Psoas muscle (tissue), 7 donors: ENCODE measurements at regions not wholly inside any gene's neighbourhood (a gene's known extent, or its start where the extent isn't known, plus 50 kb on each side); places are given as distances from the start of the nearest gene placed in this dataset.

Experiments
- ATAC-seq, 4 donors: fragments of 200-7000 bp; cut with Tn5 transposase; one replicate each; pipeline ENCODE4 v1.9.1; 2020; ENCODE audit warnings: moderate library complexity in 3 of 4, mild to moderate bottlenecking in 2 of 4
- DNase-seq, 2 donors: peaks; one replicate each; pipeline ENCODE4 v3.0.0-alpha.2; 2020
- H3K27ac ChIP-seq: fragments of 200-600 bp; one replicate; pipeline ENCODE4 v1.8.0; 2022
- H3K27me3 ChIP-seq, 3 donors: fragments of 200-600 bp in 1 of 3; one replicate each; pipeline versions ENCODE4 v1.6.1 to v1.8.0; 2013 to 2022; ENCODE audit warnings: low read length in 2 of 3, mild to moderate bottlenecking in 2 of 3, moderate library complexity in 1 of 3; ENCODE audit not compliant: insufficient read depth in 3 of 3
- H3K36me3 ChIP-seq, 2 donors: fragments of 200-600 bp in 1 of 2; one replicate each; pipeline versions ENCODE4 v1.6.1 to v1.8.0; 2013 to 2022; ENCODE audit warnings: low read depth in 1 of 2, mild to moderate bottlenecking in 1 of 2, moderate library complexity in 1 of 2; ENCODE audit not compliant: insufficient read depth in 1 of 2
- H3K4me1 ChIP-seq: fragments of 200-600 bp; one replicate; pipeline ENCODE4 v1.8.0; 2022
- H3K4me3 ChIP-seq: fragments of 200-600 bp; one replicate; pipeline ENCODE4 v1.8.0; 2022; ENCODE audit warnings: mild to moderate bottlenecking
- H3K9me3 ChIP-seq: fragments of 200-600 bp; one replicate; pipeline ENCODE4 v1.8.0; 2022
- WGBS, 3 donors: extraction: QIAGEN DNeasy Blood & Tissue Kit; methylation state at CpG; one replicate each; pipeline versions ENCODE4 v1.1.6 to v1.1.7; 2013; 5-methylcytosine and 5-hydroxymethylcytosine counted together
- intact Hi-C, 2 donors: fragments of 100-400 bp; cut with DNase I; formaldehyde crosslinking; loops; one replicate each; pipeline versions ENCODE4 v1.11.0 to v1.14.2; 2022
- TF ChIP-seq, protein P1 (sequence below): fragments of 200-600 bp; IDR thresholded peaks from one replicate; pipeline ENCODE4 v1.8.0; 2022; ENCODE audit warnings: antibody characterized with exemption
- donor health status: healthy with polysubstance abuse.
- donor health status: DM: no; HTN: no; CAD: no; lungs with moderate emphysema.
- donor health status: Bipolar disorder and iron deficiency.
- donor health status: healthy.
- donor health status: DM: yes; HTN: yes; CAD: no.
- donor health status: DM: no; HTN: no; CAD: no.
- donor health status: DM: yes; HTN: yes; CAD: no.

DNA sequence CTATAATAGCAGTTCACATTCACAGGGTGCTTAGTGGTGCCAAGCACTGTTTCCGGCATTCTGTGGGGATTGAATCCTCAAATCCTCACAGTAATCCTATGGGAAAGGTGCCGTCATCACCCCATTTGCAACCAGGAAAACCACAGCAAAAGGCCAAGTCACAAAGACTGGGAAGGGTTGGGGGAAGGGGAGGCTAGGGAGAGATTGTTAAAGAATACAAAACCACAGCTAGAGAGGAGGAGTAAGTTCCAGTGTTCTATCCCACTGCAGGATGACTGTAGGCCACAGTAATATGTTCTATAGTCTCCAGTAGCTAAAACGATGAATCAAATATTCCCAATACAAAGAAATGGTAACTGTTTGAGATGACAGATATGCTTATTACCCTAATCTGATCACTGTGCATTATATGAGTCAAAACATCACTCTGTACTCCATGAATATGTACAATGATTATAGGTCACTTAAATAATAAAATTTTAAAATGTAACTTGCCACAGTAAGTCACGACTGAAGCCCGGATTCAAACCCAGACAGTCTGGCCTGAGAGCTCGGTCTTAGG, 256.8 kb downstream of the TOMM20 start:
- ATAC-seq (no peak), DNase-seq (no peak)
- Histone ChIP-seq H3K4me3 (no peak overlapping the region), H3K9me3 (no peaks in the 10 kb centered on the region), H3K27me3 (no peaks in the 10 kb centered on the region), H3K27ac (no peak overlapping the region), H3K36me3 (no peaks in the 10 kb centered on the region), H3K4me1 (peaks cover 35% of the 10 kb centered on the region)
- intact Hi-C loops, result no loop called here
- TF ChIP-seq, protein P1, sequence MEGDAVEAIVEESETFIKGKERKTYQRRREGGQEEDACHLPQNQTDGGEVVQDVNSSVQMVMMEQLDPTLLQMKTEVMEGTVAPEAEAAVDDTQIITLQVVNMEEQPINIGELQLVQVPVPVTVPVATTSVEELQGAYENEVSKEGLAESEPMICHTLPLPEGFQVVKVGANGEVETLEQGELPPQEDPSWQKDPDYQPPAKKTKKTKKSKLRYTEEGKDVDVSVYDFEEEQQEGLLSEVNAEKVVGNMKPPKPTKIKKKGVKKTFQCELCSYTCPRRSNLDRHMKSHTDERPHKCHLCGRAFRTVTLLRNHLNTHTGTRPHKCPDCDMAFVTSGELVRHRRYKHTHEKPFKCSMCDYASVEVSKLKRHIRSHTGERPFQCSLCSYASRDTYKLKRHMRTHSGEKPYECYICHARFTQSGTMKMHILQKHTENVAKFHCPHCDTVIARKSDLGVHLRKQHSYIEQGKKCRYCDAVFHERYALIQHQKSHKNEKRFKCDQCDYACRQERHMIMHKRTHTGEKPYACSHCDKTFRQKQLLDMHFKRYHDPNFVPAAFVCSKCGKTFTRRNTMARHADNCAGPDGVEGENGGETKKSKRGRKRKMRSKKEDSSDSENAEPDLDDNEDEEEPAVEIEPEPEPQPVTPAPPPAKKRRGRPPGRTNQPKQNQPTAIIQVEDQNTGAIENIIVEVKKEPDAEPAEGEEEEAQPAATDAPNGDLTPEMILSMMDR, result no peak
- 90 to 95% (median 93%) methylated on average over 6 of the region's 6 CpGs for WGBS, 3 donors

DNA sequence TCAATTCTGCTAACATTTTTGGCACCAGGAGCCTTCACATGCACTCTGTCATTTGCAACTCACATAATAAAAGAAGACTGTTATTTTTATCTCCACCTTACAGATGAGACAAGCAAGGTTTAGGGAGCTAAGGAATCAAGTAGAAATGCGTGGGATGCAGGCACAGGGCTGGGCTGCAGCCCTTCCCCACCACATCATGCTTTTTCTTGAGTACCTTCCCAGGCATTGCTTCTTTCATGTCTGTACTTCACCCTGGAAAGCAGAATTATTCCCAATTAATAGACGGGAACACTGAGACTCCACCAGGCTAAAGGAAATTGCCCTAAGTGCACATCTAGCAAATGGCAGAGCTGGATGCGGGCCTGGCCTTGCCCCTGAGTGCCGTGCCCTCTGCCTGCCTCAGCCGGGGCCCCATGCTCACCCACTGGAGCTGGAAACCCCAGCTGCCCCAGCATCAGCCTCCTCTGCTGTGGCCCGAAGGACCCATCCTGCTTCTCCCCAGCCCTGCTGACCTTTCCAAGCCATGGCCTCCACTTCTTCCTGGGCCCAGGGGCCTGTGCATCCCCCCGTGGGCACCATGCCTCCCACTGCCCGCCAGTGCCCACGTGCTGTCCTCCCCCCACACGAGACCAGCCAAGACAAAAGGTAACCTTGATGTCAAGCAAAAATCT, 257.5 kb downstream of the TOMM20 start:
- no peak for ATAC-seq
- H3K27me3 ChIP-seq, result no peaks in the 10 kb centered on the region
- H3K4me3 ChIP-seq, result no peak overlapping the region
- H3K36me3 ChIP-seq, result no peaks in the 10 kb centered on the region
- TF ChIP-seq, protein P1, result no peak
- H3K4me1 ChIP-seq, result peaks cover 36% of the 10 kb centered on the region
- H3K9me3 ChIP-seq, result no peaks in the 10 kb centered on the region
- DNase-seq, result no peak
- WGBS, 3 donors, result 87 to 94% (median 89%) methylated on average over 8 to 10 of the region's 10 CpGs
- H3K27ac ChIP-seq, result peak overlapping the region; percentile 23
- intact Hi-C loops, result no loop called here

DNA sequence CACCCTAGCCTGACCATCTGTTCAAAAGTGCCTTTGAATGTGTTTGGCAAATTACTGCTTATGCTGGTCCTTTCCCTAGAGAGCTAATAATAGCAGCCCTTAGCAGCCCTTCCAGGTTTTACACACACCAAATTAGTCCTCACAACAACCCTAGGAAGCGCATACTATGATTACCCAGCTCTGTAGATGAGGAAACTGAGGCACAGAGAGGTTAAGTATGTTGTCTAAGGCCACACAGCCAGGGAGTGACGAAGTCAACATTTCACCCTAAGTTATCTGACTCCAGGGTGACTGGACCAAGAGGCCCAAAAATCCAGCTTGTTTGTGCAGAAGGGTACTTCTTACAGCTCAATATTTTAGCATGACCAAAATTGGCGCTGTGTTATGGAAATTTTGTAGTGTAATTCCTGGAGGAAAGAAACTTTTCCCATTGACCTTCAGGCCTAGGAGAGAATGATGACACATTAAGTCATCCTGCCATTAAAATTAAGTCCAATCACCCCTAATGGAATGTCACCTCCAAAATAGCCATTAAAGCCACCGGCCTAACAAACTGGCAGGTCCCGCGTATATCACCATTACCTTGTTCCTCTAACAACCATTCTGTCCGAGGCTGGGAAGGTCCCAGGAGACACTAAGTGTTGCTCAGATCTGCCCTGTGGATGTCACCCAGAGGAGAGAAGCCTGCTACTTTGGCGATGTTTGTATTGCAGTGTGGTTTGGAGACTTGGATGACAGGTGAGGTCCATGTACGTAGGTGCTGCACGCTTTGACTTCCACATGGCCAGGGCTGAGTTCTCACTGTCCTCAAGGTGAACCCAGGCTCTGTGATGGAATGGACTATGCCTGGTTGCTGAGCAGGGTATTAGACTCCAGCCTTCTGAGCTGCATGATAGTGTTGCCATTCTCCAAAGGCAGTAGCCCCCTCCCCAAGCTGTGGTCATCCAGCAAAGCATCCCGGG, 258.3 kb downstream of the TOMM20 start:
- H3K27ac ChIP-seq, result peak overlapping the region; percentile 23
- no peaks in the 10 kb centered on the region for H3K9me3 ChIP-seq
- no peaks in the 10 kb centered on the region for H3K36me3 ChIP-seq
- no peak overlapping the region for H3K4me3 ChIP-seq
- ATAC-seq (peak in 1 of 4 donors; percentile 5), DNase-seq (no peak)
- WGBS, 3 donors, result 53 to 60% (median 54%) methylated on average over 11 of the region's 11 CpGs
- no peaks in the 10 kb centered on the region for H3K27me3 ChIP-seq
- intact Hi-C loops, result no loop called here
- peaks cover 31% of the 10 kb centered on the region for H3K4me1 ChIP-seq
- TF ChIP-seq, protein P1, result no peak

DNA sequence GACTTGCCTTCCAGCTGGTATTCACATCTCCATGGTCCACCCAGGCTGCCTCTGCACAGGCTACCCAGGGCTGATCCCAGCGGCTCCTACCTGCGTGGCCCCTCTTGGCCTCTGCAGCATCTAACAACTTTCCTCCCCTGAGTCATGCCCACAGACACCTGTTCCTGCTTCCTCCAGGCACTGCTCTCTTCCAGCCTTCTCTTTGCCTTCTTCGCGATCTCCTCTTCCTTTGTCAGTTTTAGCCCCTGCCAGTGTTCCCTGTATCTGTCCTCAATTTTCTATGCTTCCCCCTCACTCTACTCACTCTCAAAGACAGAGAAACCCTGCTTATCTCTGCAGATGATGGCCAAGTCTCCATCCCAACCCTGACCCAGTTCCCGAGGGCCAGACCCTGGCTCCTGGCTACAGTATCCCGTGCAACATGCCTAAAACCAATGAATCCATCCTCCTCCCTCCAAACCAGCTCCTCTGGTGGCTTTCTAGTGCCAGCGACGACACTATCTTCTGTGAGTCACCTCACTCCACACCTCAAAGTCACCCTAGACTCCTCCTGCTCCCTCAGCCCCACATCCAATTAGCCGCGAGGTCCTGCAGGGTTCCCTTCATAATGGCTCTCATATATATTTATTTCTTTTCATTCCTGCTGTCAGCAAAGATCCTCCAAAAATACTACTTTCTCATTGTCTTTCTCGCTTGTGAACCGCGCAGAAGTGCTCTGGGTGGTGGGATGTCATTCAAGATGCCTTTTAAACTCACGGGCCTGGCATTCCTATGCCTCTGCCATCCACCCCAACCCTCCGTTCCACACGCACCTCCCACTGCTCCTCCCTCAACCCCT, 259.2 kb downstream of the TOMM20 start:
- no peak for DNase-seq
- TF ChIP-seq, protein P1, result no peak
- peak in 3 of 4 donors; percentile 31 to 36 (median 32) for ATAC-seq
- 66 to 73% (median 71%) methylated on average over 16 of the region's 16 CpGs for WGBS, 3 donors
- no peak overlapping the region for H3K27ac ChIP-seq
- no peaks in the 10 kb centered on the region for H3K36me3 ChIP-seq
- no peaks in the 10 kb centered on the region for H3K9me3 ChIP-seq
- H3K27me3 ChIP-seq, result no peaks in the 10 kb centered on the region
- intact Hi-C loops, result no loop called here
- H3K4me1 ChIP-seq, result peaks cover 31% of the 10 kb centered on the region
- no peak overlapping the region for H3K4me3 ChIP-seq
